ENCODE measurements at regions not wholly inside any gene's neighbourhood (a gene's known extent, or its start where the extent isn't known, plus 50 kb on each side); places are given as distances from the start of the nearest gene placed in this dataset.

GRCh38 chr2:122183890-122184289, 428.4 kb downstream of the TSN start:
- DNase-seq = no peak

DNA sequence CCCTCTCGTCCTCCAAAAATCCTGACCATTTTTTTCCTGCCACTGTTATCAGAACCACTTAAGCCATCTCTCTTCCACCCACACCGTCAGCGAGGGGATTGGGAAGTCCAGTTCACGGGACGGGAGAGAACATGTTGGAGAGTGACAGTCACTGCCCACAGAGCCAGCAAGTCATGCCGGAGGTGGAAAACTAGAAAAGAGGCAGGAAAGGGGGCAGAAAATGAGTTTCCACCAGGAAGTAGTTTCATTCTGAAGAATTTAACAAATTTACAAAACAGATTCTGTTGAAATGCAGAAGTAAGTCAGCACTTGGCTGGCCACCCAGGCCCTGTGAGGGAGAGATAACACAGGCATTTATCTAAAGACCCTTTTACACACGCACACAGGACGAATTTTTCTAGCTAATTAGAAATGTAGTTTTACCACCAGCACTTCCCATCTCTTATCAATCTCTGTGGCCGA, 431.3 kb downstream of the TSN start:
- DNase-seq = no peak

DNA sequence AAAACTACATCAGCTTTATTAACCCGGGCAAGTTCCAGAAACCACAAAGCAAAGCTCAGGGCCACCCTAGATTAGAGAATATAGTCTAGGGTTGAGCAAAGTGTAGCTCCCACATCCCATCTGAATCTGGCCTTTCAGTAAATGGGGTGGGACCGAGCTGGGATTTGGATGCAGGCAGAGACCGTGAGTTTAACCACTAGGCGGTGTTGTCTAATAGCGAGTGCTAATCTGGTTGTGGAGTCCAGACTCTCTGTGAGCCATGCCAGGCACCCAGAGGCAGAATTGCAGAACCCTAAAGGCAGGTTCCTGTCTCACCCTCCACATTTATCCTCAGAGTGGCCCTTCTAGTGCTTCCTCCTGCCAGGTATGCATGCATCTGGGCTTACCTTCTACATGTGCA, 435.9 kb downstream of the TSN start:
- no peak for DNase-seq

GRCh38 chr2:122193622-122194021, 438.2 kb downstream of the TSN start:
- no peak for DNase-seq

DNA sequence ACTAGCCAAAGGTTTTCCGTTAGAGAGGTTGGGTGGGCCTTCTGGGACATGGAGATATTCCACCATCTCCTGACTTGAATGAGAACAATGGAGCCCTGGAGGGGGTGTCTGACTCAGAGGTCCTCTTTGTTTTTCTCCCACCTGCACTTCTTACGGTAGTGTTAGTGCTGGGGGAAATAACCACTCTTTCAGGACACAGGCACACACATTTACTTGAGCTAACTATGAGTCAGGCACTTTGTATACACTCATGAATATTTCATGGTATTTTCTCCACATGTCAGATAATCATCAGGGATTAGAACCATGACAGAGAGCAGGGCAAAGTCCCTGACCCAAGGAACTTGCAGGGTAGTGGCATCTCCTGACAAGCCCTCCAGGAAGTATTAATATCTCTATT, 439.1 kb downstream of the TSN start:
- no peak for DNase-seq

- no peak for DNase-seq
These were observed 448.1 kb downstream of the TSN start for GRCh38 chr2:122203523-122203922.

DNA sequence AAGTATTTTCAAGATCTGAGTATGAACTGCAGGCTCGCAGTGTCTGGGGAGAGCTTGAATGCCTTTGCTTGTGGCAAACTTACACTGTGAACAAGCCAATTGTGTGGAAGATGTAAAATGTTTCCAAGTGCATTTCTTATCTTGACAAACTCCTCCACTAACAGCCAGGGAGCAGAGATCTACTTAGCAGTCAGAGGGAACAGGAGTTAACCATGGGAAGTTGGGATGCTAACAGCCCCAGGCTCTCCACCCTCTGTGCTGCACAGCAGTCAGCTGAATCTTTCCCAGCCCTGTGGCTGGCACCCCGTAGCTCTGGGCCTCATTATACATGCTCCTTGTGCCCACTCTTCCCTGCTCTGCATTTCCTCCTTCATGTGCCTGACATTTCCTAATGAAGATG, 450.2 kb downstream of the TSN start:
- DNase-seq = no peak

GRCh38 chr2:122206101-122206500, 450.6 kb downstream of the TSN start:
- no peak for DNase-seq

DNA sequence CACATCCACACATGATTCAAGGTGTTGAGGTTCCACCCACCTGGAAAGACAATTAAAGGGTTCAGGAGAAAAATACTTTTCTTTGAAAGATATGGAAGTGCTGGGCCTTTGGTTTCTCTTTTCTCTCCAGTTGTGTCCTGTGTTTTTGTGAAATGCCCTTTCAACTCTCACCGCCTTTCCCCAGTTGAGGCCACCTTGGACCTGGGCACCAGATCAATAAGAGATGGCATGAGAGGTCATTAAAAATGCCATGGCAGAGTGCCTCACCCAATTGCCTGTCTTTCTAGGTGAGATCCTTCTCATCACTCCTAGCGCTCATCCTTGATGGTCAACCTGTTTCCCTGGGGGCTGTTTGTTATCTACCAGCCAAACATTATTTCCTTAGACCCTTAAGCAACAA, 453.9 kb downstream of the TSN start:
- DNase-seq = no peak

DNA sequence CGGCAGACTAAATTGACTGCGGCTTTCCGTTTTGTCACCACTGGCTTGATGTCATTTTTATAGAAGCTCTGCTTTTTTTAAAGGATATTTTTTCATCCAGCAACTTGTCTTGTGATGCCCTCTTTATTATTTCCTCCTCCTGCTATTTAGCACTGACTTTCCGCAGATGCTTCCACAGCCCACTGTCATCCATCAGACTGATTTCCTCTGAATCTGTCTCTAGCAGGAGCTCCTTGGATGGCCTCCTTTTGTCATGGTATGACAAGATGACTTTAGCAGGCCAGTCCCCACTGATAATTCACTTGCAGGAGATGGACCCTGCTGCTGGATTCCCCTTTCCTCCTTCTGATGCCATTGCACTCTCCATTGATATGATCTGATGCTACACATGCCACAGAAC, 454.6 kb downstream of the TSN start:
- DNase-seq = no peak

DNA sequence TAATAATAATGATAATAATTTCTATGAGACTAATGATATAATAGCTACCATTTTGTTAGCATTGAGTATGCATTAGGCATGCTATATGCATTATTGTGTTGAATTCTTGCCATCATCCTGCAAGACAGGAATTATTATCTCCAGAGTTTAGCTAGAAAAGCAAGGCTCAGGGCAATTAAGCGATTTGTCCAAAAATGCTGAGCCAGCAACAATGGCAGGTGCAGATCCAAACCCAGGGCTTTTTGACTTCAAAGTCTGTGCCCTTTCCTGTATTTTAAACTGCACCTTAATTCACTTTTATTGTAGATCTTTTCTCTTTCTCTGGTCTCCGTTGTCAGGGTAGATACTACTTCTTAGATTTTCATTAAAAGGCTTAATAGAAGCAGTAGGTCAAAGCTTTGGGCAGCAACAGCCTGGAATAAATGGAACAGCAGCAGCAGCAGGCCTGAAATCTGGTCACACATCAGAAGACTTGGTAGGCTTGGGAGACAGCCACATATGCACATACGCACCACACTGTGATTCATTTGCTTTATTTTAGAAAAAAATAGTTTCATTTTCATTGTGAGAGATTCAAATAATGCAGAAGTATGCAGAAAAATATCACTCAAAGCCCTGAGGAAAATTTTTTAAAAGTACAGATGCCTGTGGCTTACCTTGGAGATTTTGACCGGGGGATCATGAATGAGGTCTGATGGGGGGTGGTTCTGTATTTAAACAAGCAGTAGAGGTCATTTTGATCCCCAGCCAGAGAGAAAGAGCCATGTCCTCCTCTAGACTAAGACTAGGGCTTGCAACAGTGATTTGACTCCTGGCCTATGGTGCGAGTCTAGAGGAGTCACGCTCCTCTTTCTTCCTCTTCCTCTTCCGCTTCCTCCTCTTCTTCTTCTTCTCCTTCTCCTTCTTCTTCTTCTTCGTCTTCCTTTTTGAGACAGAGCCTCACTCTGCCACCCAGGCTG, 455.7 kb downstream of the TSN start:
- DNase-seq = no peak

DNA sequence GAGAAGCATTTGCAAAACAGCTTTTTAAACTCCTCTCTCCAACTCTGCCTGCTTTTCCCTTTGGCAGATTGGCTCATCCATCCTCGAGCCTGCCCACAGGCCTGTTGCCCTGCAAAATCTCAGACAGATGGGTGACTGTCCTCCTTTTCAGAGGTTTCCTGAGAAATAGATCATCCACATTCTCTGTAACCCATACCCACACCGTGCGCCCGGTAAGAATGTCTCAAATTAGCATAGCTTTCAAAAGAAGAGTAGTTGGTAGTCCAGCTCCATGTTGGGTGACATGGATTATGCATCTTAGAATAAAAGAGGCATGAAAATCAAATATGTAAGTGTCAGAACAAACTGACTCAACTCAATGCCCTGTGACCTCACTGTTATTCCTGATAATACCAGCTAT, 457.9 kb downstream of the TSN start:
- DNase-seq = no peak

GRCh38 chr2:122216071-122216470, 460.6 kb downstream of the TSN start:
- no peak for DNase-seq

- no peak for DNase-seq
These were observed 461.4 kb downstream of the TSN start for GRCh38 chr2:122216901-122217300.

DNA sequence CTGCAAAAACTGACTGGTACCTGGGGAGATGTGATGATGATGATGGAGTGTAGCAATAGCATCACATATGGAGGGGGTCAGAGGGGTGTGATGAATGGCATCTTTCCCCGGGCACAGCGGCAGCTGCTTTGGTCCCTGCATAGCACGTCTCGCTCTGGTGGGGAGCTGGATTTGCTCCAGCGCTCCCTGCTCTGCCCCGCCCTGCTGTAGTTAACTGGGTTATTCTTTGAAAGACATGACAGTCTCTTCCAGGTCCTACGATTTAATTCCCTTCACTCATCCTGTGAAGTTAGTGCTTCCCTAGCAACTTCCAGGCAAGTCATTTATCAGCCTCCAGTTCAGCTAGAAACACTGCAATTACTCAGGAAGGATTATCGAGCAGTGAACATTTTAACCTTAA, 463.1 kb downstream of the TSN start:
- DNase-seq = no peak

DNA sequence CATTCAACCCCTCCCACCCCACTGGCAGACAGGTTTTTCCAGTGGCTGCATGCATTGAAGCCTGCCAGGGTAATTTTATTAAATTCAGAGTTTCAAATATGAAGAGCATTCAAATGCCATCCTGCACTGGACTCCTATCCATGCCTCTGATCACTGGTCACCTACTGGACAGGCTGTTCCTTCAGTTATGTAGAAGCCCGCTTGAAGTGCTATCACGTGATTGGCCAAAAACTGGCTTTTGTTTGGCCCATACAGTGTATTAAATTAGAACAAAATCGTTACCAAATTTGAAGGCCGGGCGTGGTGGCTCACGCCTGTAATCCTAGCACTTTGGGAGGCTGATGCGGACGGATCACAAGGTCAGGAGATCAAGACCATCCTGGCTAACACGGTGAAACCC, 464.1 kb downstream of the TSN start:
- no peak for DNase-seq

- DNase-seq = no peak
These were observed 466.2 kb downstream of the TSN start for GRCh38 chr2:122221665-122222064.

DNA sequence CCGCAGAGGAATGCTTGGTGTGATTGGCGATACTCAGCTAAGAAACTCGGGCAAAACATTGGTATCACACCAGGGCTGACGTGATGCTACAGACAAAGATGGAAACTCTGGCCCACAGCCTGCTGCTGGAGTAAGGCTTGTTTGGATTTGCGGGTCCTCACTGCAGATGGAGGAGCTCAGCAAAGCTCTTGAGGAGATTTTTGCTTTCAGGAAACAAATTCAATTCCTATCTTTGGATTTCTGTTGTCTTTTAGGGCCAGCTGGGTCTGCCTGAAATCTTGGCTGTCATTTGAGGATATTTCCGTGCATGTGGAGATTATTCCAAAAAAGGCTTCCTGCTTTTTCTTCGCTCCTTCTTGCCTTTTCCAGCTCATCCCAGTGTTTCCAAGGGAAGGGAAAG, 475.8 kb downstream of the TSN start:
- no peak for DNase-seq

- no peak for DNase-seq
These were observed 477.9 kb downstream of the TSN start for GRCh38 chr2:122233372-122233771.

- no peak for DNase-seq
These were observed 480.9 kb downstream of the TSN start for GRCh38 chr2:122236152-122236874.

GRCh38 chr2:122236925-122237324, 481.5 kb downstream of the TSN start:
- no peak for DNase-seq

DNA sequence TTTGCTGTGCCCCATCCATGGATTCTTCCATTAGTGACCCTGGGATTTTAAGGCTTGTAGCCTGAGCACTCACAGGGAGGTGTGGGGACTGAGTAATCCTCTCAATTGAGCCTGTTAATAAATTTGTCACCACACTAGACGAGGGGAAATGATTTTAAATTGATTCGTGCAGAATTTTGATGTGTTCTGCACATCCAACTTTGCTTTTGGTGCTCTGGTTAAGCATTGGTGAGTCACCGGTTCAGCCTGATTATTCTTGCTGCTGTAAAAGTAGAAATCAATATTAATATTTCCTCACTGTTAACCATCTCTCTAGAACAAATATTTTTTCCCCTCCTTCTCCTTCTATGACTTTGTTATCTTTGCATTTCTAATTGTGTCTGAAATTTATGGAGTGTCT, 482.0 kb downstream of the TSN start:
- DNase-seq = no peak

- no peak for DNase-seq
These were observed 482.6 kb downstream of the TSN start for GRCh38 chr2:122238006-122238559.

GRCh38 chr2:122239440-122239839, 484.0 kb downstream of the TSN start:
- no peak for DNase-seq
